ENCODE measurements at regions not wholly inside any gene's neighbourhood (a gene's known extent, or its start where the extent isn't known, plus 50 kb on each side); places are given as distances from the start of the nearest gene placed in this dataset.

GRCh38 chr15:47404877-47405276 is 312.4 kb upstream of the SEMA6D start (continued):
- no peak for TF ChIP-seq BCL3 (IDR thresholded peaks at IDR 0.05)

GRCh38 chr15:47405365-47406162 is 311.7 kb upstream of the SEMA6D start:
- CTCF ChIA-PET, result interaction anchor here (0.5 kb wide), 1 partner anchor 178 kb away, joined by 3 read pairs; no protein-coding TSS in a partner anchor
- FAIRE-seq (no peak), ATAC-seq (no peak), DNase-seq (ENCODE audit: low read depth in 1 of 2, low spot score in 1 of 2) (no peak)
- no peak overlapping the region for H3K4me2 ChIP-seq
- no peaks in the 10 kb centered on the region for H3K9me3 ChIP-seq
- 4% methylated on average over 5 of the region's 5 CpGs for WGBS (ENCODE audit: missing lambda C conversion rate)
- no peak overlapping the region for H3K4me3 ChIP-seq
- TF ChIP-seq ELK1 (IDR thresholded peaks at IDR 0.05; ENCODE audit: low read depth, low read length) (no peak), RAD21 (conservative IDR thresholded peaks at IDR 0.05 in 1 of 2, IDR thresholded peaks at IDR 0.05 in 1 of 2) (no peak), CBX8 (IDR thresholded peaks at IDR 0.05) (no peak), NPAS2 (CRISPR knock-in tag; IDR thresholded peaks at IDR 0.05; ENCODE audit: borderline replicate concordance) (no peak), HOXA7 (CRISPR knock-in tag; IDR thresholded peaks at IDR 0.05) (no peak), BHLHE40 (IDR thresholded peaks at IDR 0.05; ENCODE audit: low read depth, low read length) (no peak), MYC (IDR thresholded peaks at IDR 0.05; ENCODE audit: borderline replicate concordance, low read length) (no peak), JUNB (IDR thresholded peaks at IDR 0.05) (no peak), KDM5A (IDR thresholded peaks at IDR 0.05) (no peak), PHF8 (IDR thresholded peaks at IDR 0.05; ENCODE audit: borderline replicate concordance, low read depth) (no peak), RNF2 (IDR thresholded peaks at IDR 0.05; ENCODE audit: borderline replicate concordance, low read depth) (no peak), NR3C1 (IDR thresholded peaks at IDR 0.05) (no peak)
- no peaks in the 10 kb centered on the region for H3K4me1 ChIP-seq
- POLR2A ChIA-PET, result no interaction called here
- H3K27ac ChIP-seq, result no peak overlapping the region

GRCh38 chr15:47407692-47408091 is 309.6 kb upstream of the SEMA6D start:
- ChIA-PET CTCF (no interaction called here), POLR2A (interaction anchor here (0.6 kb wide), 1 partner anchor 638 kb away, joined by 3 read pairs; no protein-coding TSS in a partner anchor)
- ATAC-seq, result no peak
- Histone ChIP-seq H3K4me3 (no peak overlapping the region), H3K9me3 (no peaks in the 10 kb centered on the region), H3K4me1 (no peaks in the 10 kb centered on the region), H3K27ac (no peak overlapping the region), H3K4me2 (no peak overlapping the region)
- DNase-seq (ENCODE audit: low read depth in 1 of 2, low spot score in 1 of 2), result no peak
- TF ChIP-seq TFCP2L1 (CRISPR knock-in tag; IDR thresholded peaks at IDR 0.05) (no peak), RFX5 (IDR thresholded peaks at IDR 0.05) (no peak), TP53 (CRISPR knock-in tag; IDR thresholded peaks at IDR 0.05) (no peak), ESRRA (IDR thresholded peaks at IDR 0.05; ENCODE audit: borderline replicate concordance, low read length) (no peak), POLR2A (IDR thresholded peaks at IDR 0.05; ENCODE audit: low read length) (no peak), CEBPB (IDR thresholded peaks at IDR 0.05) (no peak), PBX3 (IDR thresholded peaks at IDR 0.05) (no peak), SREBF2 (IDR thresholded peaks at IDR 0.05) (no peak), USF2 (IDR thresholded peaks at IDR 0.05) (no peak), HEYL (CRISPR knock-in tag; IDR thresholded peaks at IDR 0.05) (no peak)
- FAIRE-seq, result no peak
- 17% methylated on average over 3 of the region's 5 CpGs for WGBS (ENCODE audit: missing lambda C conversion rate)

All from A549 (cell line).